K562 (cell line): ENCODE measurements at regions not wholly inside any gene's neighbourhood (a gene's known extent, or its start where the extent isn't known, plus 50 kb on each side); places are given as distances from the start of the nearest gene placed in this dataset.

Experiments
- ATAC-seq: fragments of 200-7000 bp; cut with Tn5 transposase; 3 replicates; pipeline ENCODE4 v1.9.1; 2020; ENCODE audit warnings: moderate library complexity
- BruUV-seq: library from RNA; stranded (reverse); fragments of 400-500 nt; replicated peaks from 2 replicates; lab custom pipeline; 2021; lab: Mats Ljungman, UMichigan
- CTCF ChIA-PET: fragments of 300-600 bp; formaldehyde crosslinking; extraction: SDS; loops from one replicate; lab custom pipeline; 2021; ENCODE audit warnings: low intra/inter-chr PET ratio; lab: Yijun Ruan, JAX
- POLR2A ChIA-PET: fragments of 300-600, 350-650 bp; sonication (Branson Sonifier 250); formaldehyde crosslinking; extraction: SDS; loops from one replicate; lab custom pipeline; 2021; ENCODE audit warnings: antibody characterized with exemption, inconsistent platforms; lab: Yijun Ruan, JAX
- DNase-seq, 4 experiments: peaks; one replicate each; pipeline versions ENCODE4 v3.0.0 to v3.0.0-alpha.2; 2011 to 2018; ENCODE audit warnings: low spot score in 3 of 4, mixed read lengths in 3 of 4; ENCODE audit errors: extremely low read depth in 1 of 4
- FAIRE-seq: peaks from 2 replicates; lab custom pipeline; 2011; peaks lifted over from hg19 to GRCh38; lab: Jason Lieb, UNC
- H2AFZ ChIP-seq: 2 replicates; pipeline ENCODE4 v1.6.0; 2011; ENCODE audit warnings: low read depth, low read length, control low read depth, inconsistent platforms
- H3K27ac ChIP-seq: fragments of 200-600 bp; 3 replicates; pipeline ENCODE4 v1.8.0; 2011; ENCODE audit warnings: low read depth, mild to moderate bottlenecking, control low read depth, inconsistent platforms, low read length, moderate library complexity, mixed read lengths; ENCODE audit errors: extremely low read depth
- H3K27me3 ChIP-seq, 2 experiments: fragments of 300-600 bp in 1 of 2; 2 replicates in 1 of 2; 3 replicates in 1 of 2; pipeline versions ENCODE4 v1.6.0 to v1.8.0; 2011; ENCODE audit warnings: inconsistent platforms in 2 of 2, low read length in 2 of 2, mild to moderate bottlenecking in 1 of 2, mixed read lengths in 1 of 2, moderate library complexity in 1 of 2; ENCODE audit not compliant: control insufficient read depth in 2 of 2, insufficient read depth in 2 of 2
- H3K36me3 ChIP-seq: fragments of 300-600 bp; 3 replicates; pipeline ENCODE4 v1.8.0; 2011; ENCODE audit warnings: mild to moderate bottlenecking, low read length, inconsistent platforms; ENCODE audit not compliant: control insufficient read depth, insufficient read depth
- H3K4me1 ChIP-seq, 2 experiments: fragments of 200-600 bp in 1 of 2; replicated peaks in 1 of 2; 2 replicates in 1 of 2; 3 replicates in 1 of 2; pipeline versions ENCODE4 v1.5.1 to v1.8.0; 2011; ENCODE audit warnings: inconsistent platforms in 2 of 2, low read length in 2 of 2, mild to moderate bottlenecking in 1 of 2, mixed read lengths in 1 of 2, moderate library complexity in 1 of 2; ENCODE audit not compliant: control insufficient read depth in 2 of 2, insufficient read depth in 2 of 2
- H3K4me2 ChIP-seq: 2 replicates; pipeline ENCODE4 v1.6.1; 2011; ENCODE audit warnings: low read length, control low read depth, inconsistent platforms, mixed read lengths; ENCODE audit not compliant: insufficient read depth
- H3K4me3 ChIP-seq: fragments of 200-600 bp; sonication (generic), shearing (Covaris generic); 2 replicates; pipeline ENCODE4 v1.5.1; 2016; ENCODE audit warnings: control low read depth, inconsistent platforms
- H3K79me2 ChIP-seq: fragments of 200-600 bp; 3 replicates; pipeline ENCODE4 v1.8.0; 2011; ENCODE audit warnings: low read length, inconsistent platforms; ENCODE audit not compliant: control insufficient read depth, insufficient read depth
- H3K9ac ChIP-seq, 2 experiments: 2 replicates each; pipeline versions ENCODE4 v1.6.0 to v1.6.1; 2011; ENCODE audit warnings: low read depth in 2 of 2, low read length in 2 of 2, control low read depth in 1 of 2, inconsistent platforms in 1 of 2, mild to moderate bottlenecking in 1 of 2, mixed read lengths in 1 of 2; ENCODE audit not compliant: insufficient read depth in 1 of 2
- H3K9me1 ChIP-seq: one replicate; pipeline ENCODE4 v1.6.0; 2011; ENCODE audit warnings: inconsistent platforms, mild to moderate bottlenecking, low read length, moderate library complexity; ENCODE audit not compliant: control insufficient read depth, insufficient read depth
- H3K9me3 ChIP-seq: replicated peaks from 2 replicates; pipeline ENCODE4 v1.5.1; 2011; ENCODE audit warnings: low read depth, low read length, inconsistent platforms; ENCODE audit not compliant: control insufficient read depth, insufficient read depth
- H4K20me1 ChIP-seq: replicated peaks from 2 replicates; pipeline ENCODE4 v1.6.1; 2011; ENCODE audit warnings: low read length, inconsistent platforms, mixed read lengths; ENCODE audit not compliant: control insufficient read depth, insufficient read depth
- CHCHD3 ChIP-seq: fragments of 250-450 bp; sonication (Bioruptor Pico); IDR thresholded peaks from 2 replicates; pipeline ENCODE4 v2.1.2; 2022; ENCODE audit warnings: mild to moderate bottlenecking
- E2F1 ChIP-seq: sonication (generic); formaldehyde crosslinking; IDR thresholded peaks from 2 replicates; pipeline ENCODE4 v1.8.1; 2023; ENCODE audit warnings: mild to moderate bottlenecking, missing genetic modification reagents, moderate library complexity
- EP300 ChIP-seq: IDR thresholded peaks from 2 replicates; pipeline ENCODE4 v1.6.1; 2012; ENCODE audit warnings: low read length, improper control_type of control experiment
- ETS1 ChIP-seq: conservative IDR thresholded peaks from 2 replicates; pipeline ENCODE4 v1.6.1; 2011; ENCODE audit warnings: low read depth, mild to moderate bottlenecking, low read length; ENCODE audit not compliant: control insufficient read depth
- ETV6 ChIP-seq, 3 experiments: fragments of 150-350 bp in 1 of 3; sonication (generic) in 1 of 3; formaldehyde crosslinking in 1 of 3; IDR thresholded peaks; 2 replicates each; pipeline versions ENCODE4 v1.6.1 to v1.8.0; 2014 to 2022; ENCODE audit warnings: borderline replicate concordance in 2 of 3, low read depth in 2 of 3, antibody characterized with exemption in 1 of 3, low read length in 1 of 3, mild to moderate bottlenecking in 1 of 3, missing genetic modification reagents in 1 of 3
- EWSR1 ChIP-seq: fragments of 450-650 bp; IDR thresholded peaks from 2 replicates; pipeline ENCODE4 v1.6.1; 2018; ENCODE audit warnings: borderline replicate concordance, mild to moderate bottlenecking, low read depth, moderate library complexity; ENCODE audit not compliant: partially characterized antibody
- NEUROD1 ChIP-seq: fragments of 150-350 bp; IDR thresholded peaks from 2 replicates; pipeline ENCODE4 v1.6.1; 2014; ENCODE audit warnings: borderline replicate concordance, low read length, low read depth; ENCODE audit not compliant: partially characterized antibody
- NFIX ChIP-seq: fragments of 250-450 bp; sonication (Bioruptor Pico); IDR thresholded peaks from 2 replicates; pipeline ENCODE4 v1.4.0; 2020; ENCODE audit warnings: low read depth, mild to moderate bottlenecking, moderate library complexity
- PTRF ChIP-seq: fragments of 450-650 bp; IDR thresholded peaks from 2 replicates; pipeline ENCODE4 v1.6.1; 2016; ENCODE audit warnings: mild to moderate bottlenecking, missing genetic modification characterization, missing compliant biosample characterization
- SRSF9 ChIP-seq: fragments of 200-400 bp; formaldehyde crosslinking; IDR thresholded peaks from 2 replicates; pipeline ENCODE4 v1.6.1; 2017; ENCODE audit warnings: low read depth, low read length, borderline replicate concordance
- ZBTB12 ChIP-seq: fragments of 250-450 bp; sonication (Bioruptor Pico); IDR thresholded peaks from 2 replicates; pipeline ENCODE4 v1.4.0; 2020
- ZNF41 ChIP-seq: fragments of 250-450 bp; sonication (Bioruptor Pico); conservative IDR thresholded peaks from 2 replicates; pipeline ENCODE4 v1.4.0; 2020; ENCODE audit warnings: mild to moderate bottlenecking
- ZNF431 ChIP-seq: sonication (generic); formaldehyde crosslinking; IDR thresholded peaks from 2 replicates; pipeline ENCODE4 v1.8.0; 2022; ENCODE audit warnings: mild to moderate bottlenecking, missing genetic modification reagents
- WGBS: fragments of 100-300 bp; shearing (Covaris generic); methylation state at CpG from one replicate; pipeline ENCODE4 v1.1.6; 2016; ENCODE audit warnings: low coverage, mixed read lengths; ENCODE audit not compliant: insufficient coverage; ENCODE audit errors: missing lambda C conversion rate; 5-methylcytosine and 5-hydroxymethylcytosine counted together
- in situ Hi-C: fragments of 300-500 bp; cut with MboI; formaldehyde crosslinking; loops from 4 replicates; pipeline ENCODE4 v1.15.0; 2018; ENCODE audit warnings: inconsistent platforms, mixed read lengths
- intact Hi-C: fragments of 100-400 bp; cut with micrococcal nuclease; formaldehyde crosslinking; loops from 2 replicates; pipeline ENCODE4 v1.14.2; 2022

- no peaks in the 10 kb centered on the region for H3K9me3 ChIP-seq
- BruUV-seq = no TSS peak
- FAIRE-seq = no peak
- no peaks in the 10 kb centered on the region for H3K9me1 ChIP-seq
- DNase-seq = no peak
- no peak overlapping the region for H2AFZ ChIP-seq
- no peaks in the 10 kb centered on the region for H4K20me1 ChIP-seq
- 4% methylated on average over 3 of the region's 3 CpGs for WGBS
- no peaks in the 10 kb centered on the region for H3K79me2 ChIP-seq
- POLR2A ChIA-PET = no interaction called here
- CTCF ChIA-PET = no interaction called here
- no peak overlapping the region for H3K4me2 ChIP-seq
- TF ChIP-seq ETV6 (IDR thresholded peaks at IDR 0.05; ENCODE audit: borderline replicate concordance in 1 of 2, low read depth in 2 of 2, low read length in 1 of 2) = no peak
- no peak for TF ChIP-seq ETV6 (CRISPR knock-in tag; IDR thresholded peaks at IDR 0.05; ENCODE audit: borderline replicate concordance)
- no peak for TF ChIP-seq ZNF41 (CRISPR knock-in tag)
- no peak overlapping the region for H3K4me3 ChIP-seq
- in situ Hi-C loops = no loop called here
- intact Hi-C loops = no loop called here
- H3K36me3 ChIP-seq = no peaks in the 10 kb centered on the region
- ATAC-seq = no peak
- no peaks in the 10 kb centered on the region for H3K4me1 ChIP-seq
- H3K9ac ChIP-seq = no peak overlapping the region
- no peak overlapping the region for H3K27ac ChIP-seq
- H3K27me3 ChIP-seq = no peaks in the 10 kb centered on the region; a peak in 1 of 5 replicates
Observed at GRCh38 chr2:88932686-88933085, 241.2 kb downstream of the RPIA start.

- H3K27ac ChIP-seq = no peak overlapping the region
- no peaks in the 10 kb centered on the region for H3K9me3 ChIP-seq
- no peak overlapping the region for H2AFZ ChIP-seq
- no peaks in the 10 kb centered on the region for H4K20me1 ChIP-seq
- no peak for DNase-seq
- FAIRE-seq = no peak
- no peaks in the 10 kb centered on the region for H3K4me1 ChIP-seq
- ATAC-seq = no peak
- H3K9ac ChIP-seq = no peak overlapping the region
- WGBS = 4% methylated on average over 4 of the region's 4 CpGs
- in situ Hi-C loops = no loop called here
- no peaks in the 10 kb centered on the region; a peak in 1 of 5 replicates for H3K27me3 ChIP-seq
- no peak overlapping the region for H3K4me2 ChIP-seq
- no peaks in the 10 kb centered on the region for H3K9me1 ChIP-seq
- POLR2A ChIA-PET = no interaction called here
- intact Hi-C loops = no loop called here
- CTCF ChIA-PET = no interaction called here
- H3K4me3 ChIP-seq = no peak overlapping the region
- no TSS peak for BruUV-seq
- no peaks in the 10 kb centered on the region for H3K36me3 ChIP-seq
- H3K79me2 ChIP-seq = no peaks in the 10 kb centered on the region
- TF ChIP-seq NEUROD1 (no peak), E2F1 (CRISPR knock-in tag) (no peak), CHCHD3 (no peak), EP300 (no peak), SRSF9 (no peak), NFIX (no peak), PTRF (tag) (no peak), ZNF431 (CRISPR knock-in tag) (no peak), ZBTB12 (CRISPR knock-in tag) (no peak), EWSR1 (no peak), ETS1 (no peak)
Observed at GRCh38 chr2:88933091-88933490, 241.6 kb downstream of the RPIA start.
